Thyroid gland (tissue), 4 donors: ENCODE measurements at regions not wholly inside any gene's neighbourhood (a gene's known extent, or its start where the extent isn't known, plus 50 kb on each side); places are given as distances from the start of the nearest gene placed in this dataset.

Experiments
- POLR2A ChIP-seq, 2 donors: fragments of 450-650 bp; IDR thresholded peaks; one replicate each; pipeline ENCODE4 v1.6.1; 2017; ENCODE audit warnings: antibody characterized with exemption in 2 of 2, mild to moderate bottlenecking in 2 of 2, moderate library complexity in 1 of 2
- TF ChIP-seq, protein P1 (sequence below), 6 experiments: fragments of 200-600 bp in 3 of 6; fragments of 450-650 bp in 3 of 6; sonication (generic) in 3 of 6; IDR thresholded peaks; one replicate each; pipeline ENCODE4 v1.5.1; 2016 to 2019; ENCODE audit warnings: antibody characterized with exemption in 6 of 6, mild to moderate bottlenecking in 2 of 6, inconsistent platforms in 1 of 6, moderate library complexity in 1 of 6

GRCh38 chr2:117704818-117705217 is 109.7 kb upstream of the DDX18 start:
- no peak for TF ChIP-seq POLR2A (IDR thresholded peaks at IDR 0.05)
- TF ChIP-seq, protein P1, sequence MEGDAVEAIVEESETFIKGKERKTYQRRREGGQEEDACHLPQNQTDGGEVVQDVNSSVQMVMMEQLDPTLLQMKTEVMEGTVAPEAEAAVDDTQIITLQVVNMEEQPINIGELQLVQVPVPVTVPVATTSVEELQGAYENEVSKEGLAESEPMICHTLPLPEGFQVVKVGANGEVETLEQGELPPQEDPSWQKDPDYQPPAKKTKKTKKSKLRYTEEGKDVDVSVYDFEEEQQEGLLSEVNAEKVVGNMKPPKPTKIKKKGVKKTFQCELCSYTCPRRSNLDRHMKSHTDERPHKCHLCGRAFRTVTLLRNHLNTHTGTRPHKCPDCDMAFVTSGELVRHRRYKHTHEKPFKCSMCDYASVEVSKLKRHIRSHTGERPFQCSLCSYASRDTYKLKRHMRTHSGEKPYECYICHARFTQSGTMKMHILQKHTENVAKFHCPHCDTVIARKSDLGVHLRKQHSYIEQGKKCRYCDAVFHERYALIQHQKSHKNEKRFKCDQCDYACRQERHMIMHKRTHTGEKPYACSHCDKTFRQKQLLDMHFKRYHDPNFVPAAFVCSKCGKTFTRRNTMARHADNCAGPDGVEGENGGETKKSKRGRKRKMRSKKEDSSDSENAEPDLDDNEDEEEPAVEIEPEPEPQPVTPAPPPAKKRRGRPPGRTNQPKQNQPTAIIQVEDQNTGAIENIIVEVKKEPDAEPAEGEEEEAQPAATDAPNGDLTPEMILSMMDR (IDR thresholded peaks at IDR 0.05), result no peak
